Breast epithelium (tissue), 3 donors: ENCODE measurements at regions not wholly inside any gene's neighbourhood (a gene's known extent, or its start where the extent isn't known, plus 50 kb on each side); places are given as distances from the start of the nearest gene placed in this dataset.

Experiments used
- POLR2A ChIP-seq: fragments of 450-650 bp; IDR thresholded peaks from one replicate; pipeline ENCODE4 v1.6.1; 2016; ENCODE audit warnings: antibody characterized with exemption, mild to moderate bottlenecking, moderate library complexity
- TF ChIP-seq, protein P1 (sequence below), 3 donors: fragments of 450-650 bp; IDR thresholded peaks; one replicate each; pipeline ENCODE4 v1.5.1; 2016 to 2017; ENCODE audit warnings: antibody characterized with exemption in 3 of 3, mild to moderate bottlenecking in 3 of 3, moderate library complexity in 3 of 3

DNA sequence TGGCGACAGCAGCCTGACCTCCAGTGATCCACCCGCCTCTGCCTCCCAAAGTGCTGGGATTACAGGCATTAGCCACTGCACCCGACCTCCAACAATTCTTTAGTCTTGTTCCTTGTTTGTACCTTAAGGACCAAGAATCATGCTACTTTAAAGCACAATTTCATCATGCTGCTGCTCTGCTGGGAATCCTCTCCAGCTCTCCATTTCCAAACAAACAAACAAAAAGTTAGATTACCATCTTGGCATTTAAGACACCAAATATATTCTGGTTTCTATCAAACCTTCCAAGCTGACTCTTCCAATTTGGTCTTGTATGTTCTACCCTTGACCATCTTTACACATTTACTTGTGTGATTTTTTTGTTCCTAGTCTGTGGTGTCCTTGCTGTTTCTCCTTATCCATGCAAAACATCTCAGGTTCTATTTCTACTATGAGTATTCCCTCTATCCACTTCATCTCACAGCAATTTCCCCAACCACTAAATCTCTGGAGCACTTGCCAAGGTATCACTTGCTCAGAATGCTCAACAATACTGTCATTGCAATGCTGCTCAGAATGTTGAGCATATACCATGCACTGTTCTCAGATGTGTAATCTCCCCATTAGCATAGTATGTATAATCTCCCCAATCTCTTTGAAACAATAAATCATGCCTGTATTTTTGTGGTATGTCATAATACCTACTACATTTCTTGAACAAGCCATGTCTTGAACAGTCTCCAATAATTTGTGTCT is 73.2 kb upstream of the GALNT5 start:
- no peak for TF ChIP-seq POLR2A
- TF ChIP-seq, protein P1, sequence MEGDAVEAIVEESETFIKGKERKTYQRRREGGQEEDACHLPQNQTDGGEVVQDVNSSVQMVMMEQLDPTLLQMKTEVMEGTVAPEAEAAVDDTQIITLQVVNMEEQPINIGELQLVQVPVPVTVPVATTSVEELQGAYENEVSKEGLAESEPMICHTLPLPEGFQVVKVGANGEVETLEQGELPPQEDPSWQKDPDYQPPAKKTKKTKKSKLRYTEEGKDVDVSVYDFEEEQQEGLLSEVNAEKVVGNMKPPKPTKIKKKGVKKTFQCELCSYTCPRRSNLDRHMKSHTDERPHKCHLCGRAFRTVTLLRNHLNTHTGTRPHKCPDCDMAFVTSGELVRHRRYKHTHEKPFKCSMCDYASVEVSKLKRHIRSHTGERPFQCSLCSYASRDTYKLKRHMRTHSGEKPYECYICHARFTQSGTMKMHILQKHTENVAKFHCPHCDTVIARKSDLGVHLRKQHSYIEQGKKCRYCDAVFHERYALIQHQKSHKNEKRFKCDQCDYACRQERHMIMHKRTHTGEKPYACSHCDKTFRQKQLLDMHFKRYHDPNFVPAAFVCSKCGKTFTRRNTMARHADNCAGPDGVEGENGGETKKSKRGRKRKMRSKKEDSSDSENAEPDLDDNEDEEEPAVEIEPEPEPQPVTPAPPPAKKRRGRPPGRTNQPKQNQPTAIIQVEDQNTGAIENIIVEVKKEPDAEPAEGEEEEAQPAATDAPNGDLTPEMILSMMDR (IDR thresholded peaks at IDR 0.05) = no peak
